Nephron (organoid): ENCODE measurements at regions not wholly inside any gene's neighbourhood (a gene's known extent, or its start where the extent isn't known, plus 50 kb on each side); places are given as distances from the start of the nearest gene placed in this dataset.
"Not testable (repeated sequence)": the region's sequence is repeated elsewhere in the genome, so short reads cannot be mapped to it uniquely, and the experiment has no call there.

ENCODE experiments used
- H3K27ac Mint-ChIP-seq, 3 experiments: 2 replicates each; pipeline ENCODE4 v1.8.0; 2020; ENCODE audit warnings: mixed read lengths in 3 of 3, mild to moderate bottlenecking in 2 of 3, moderate library complexity in 1 of 3
- H3K27me3 Mint-ChIP-seq: 2 replicates; pipeline ENCODE4 v1.8.0; 2021; ENCODE audit warnings: low read depth, mild to moderate bottlenecking, moderate library complexity, mixed read lengths
- H3K36me3 Mint-ChIP-seq: 2 replicates; pipeline ENCODE4 v1.8.0; 2020; ENCODE audit warnings: low read depth, mixed read lengths
- H3K4me1 Mint-ChIP-seq: 2 replicates; pipeline ENCODE4 v1.8.0; 2020; ENCODE audit warnings: mixed read lengths
- H3K4me3 Mint-ChIP-seq, 3 experiments: 2 replicates each; pipeline ENCODE4 v1.8.0; 2020; ENCODE audit warnings: mild to moderate bottlenecking in 3 of 3, mixed read lengths in 3 of 3, moderate library complexity in 2 of 3
- H3K9me3 Mint-ChIP-seq: 2 replicates; pipeline ENCODE4 v1.8.0; 2020; ENCODE audit warnings: mixed read lengths
- TF ChIP-seq, protein P1 (sequence below), 3 experiments: fragments of 200-600 bp; sonication (generic); IDR thresholded peaks; one replicate each; pipeline ENCODE4 v1.5.0; 2021; ENCODE audit warnings: antibody characterized with exemption in 3 of 3; ENCODE audit not compliant: unreplicated experiment in 3 of 3

DNA sequence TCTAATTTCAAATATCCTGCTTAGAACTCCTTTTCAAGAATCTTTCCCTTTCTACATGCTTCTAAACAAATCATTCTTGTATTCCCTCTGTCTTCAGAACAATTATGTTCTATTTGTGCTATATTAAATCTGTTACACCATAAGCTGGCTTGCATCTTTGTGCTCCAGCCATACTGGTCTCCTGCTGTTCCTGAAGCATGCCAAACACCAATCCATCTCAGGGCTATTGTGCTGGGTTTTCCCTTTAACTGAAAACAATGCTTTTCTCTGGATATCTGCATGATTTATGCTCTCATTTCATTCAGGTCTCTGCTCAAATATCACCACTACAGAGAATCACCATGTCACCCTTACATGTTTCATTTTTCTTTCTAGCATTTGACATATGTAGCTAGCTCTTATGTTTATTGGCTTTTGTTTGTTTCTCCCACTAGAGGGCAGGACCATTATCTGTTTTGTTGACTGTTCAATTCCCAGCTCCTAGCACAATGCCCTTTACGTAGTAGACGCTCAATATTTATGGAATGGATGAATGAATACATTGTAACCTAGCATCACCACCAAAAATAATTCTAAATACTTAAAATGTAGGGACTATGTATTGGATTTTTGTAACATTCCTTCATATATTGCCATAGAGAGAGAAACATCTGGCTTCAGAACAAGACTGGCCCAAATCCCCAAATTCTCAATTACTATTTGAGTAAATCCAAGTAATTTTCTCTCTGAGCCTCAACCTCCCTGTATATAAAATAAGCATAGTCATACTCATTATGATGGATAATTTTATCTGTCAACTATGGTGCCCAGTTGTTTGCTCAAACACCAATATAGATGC lies 302.0 kb upstream of the SYT1 start:
- H3K4me3 Mint-ChIP-seq = no peak overlapping the region
- no peaks in the 10 kb centered on the region for H3K27me3 Mint-ChIP-seq
- TF ChIP-seq, protein P1, sequence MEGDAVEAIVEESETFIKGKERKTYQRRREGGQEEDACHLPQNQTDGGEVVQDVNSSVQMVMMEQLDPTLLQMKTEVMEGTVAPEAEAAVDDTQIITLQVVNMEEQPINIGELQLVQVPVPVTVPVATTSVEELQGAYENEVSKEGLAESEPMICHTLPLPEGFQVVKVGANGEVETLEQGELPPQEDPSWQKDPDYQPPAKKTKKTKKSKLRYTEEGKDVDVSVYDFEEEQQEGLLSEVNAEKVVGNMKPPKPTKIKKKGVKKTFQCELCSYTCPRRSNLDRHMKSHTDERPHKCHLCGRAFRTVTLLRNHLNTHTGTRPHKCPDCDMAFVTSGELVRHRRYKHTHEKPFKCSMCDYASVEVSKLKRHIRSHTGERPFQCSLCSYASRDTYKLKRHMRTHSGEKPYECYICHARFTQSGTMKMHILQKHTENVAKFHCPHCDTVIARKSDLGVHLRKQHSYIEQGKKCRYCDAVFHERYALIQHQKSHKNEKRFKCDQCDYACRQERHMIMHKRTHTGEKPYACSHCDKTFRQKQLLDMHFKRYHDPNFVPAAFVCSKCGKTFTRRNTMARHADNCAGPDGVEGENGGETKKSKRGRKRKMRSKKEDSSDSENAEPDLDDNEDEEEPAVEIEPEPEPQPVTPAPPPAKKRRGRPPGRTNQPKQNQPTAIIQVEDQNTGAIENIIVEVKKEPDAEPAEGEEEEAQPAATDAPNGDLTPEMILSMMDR (IDR thresholded peaks at IDR 0.05; ENCODE audit: unreplicated experiment in 3 of 3) = peak; percentile 29 to 45 (median 33)
- H3K27ac Mint-ChIP-seq = peak overlapping the region; percentile 10 to 62 (median 62)
- H3K9me3 Mint-ChIP-seq = no peaks in the 10 kb centered on the region
- peaks cover 30% of the 10 kb centered on the region for H3K4me1 Mint-ChIP-seq
- H3K36me3 Mint-ChIP-seq = no peaks in the 10 kb centered on the region

GRCh38 chr12:78563826-78564225 lies 300.7 kb upstream of the SYT1 start:
- TF ChIP-seq, protein P1 (IDR thresholded peaks at IDR 0.05; ENCODE audit: unreplicated experiment in 3 of 3) = no peak
- Mint-ChIP-seq H3K27me3 (no peaks in the 10 kb centered on the region), H3K9me3 (no peaks in the 10 kb centered on the region), H3K4me1 (peaks cover 30% of the 10 kb centered on the region), H3K4me3 (no peak overlapping the region), H3K27ac (peak overlapping the region in 1 of 3 experiments; percentile 75), H3K36me3 (no peaks in the 10 kb centered on the region)

- TF ChIP-seq, protein P1 (IDR thresholded peaks at IDR 0.05; ENCODE audit: unreplicated experiment in 3 of 3) = no peak
- Mint-ChIP-seq H3K36me3 (no peaks in the 10 kb centered on the region), H3K4me3 (no peak overlapping the region), H3K4me1 (peaks cover 18% of the 10 kb centered on the region), H3K27me3 (no peaks in the 10 kb centered on the region), H3K27ac (no peak overlapping the region), H3K9me3 (no peaks in the 10 kb centered on the region)
These were observed 298.1 kb upstream of the SYT1 start for GRCh38 chr12:78566456-78566855.

DNA sequence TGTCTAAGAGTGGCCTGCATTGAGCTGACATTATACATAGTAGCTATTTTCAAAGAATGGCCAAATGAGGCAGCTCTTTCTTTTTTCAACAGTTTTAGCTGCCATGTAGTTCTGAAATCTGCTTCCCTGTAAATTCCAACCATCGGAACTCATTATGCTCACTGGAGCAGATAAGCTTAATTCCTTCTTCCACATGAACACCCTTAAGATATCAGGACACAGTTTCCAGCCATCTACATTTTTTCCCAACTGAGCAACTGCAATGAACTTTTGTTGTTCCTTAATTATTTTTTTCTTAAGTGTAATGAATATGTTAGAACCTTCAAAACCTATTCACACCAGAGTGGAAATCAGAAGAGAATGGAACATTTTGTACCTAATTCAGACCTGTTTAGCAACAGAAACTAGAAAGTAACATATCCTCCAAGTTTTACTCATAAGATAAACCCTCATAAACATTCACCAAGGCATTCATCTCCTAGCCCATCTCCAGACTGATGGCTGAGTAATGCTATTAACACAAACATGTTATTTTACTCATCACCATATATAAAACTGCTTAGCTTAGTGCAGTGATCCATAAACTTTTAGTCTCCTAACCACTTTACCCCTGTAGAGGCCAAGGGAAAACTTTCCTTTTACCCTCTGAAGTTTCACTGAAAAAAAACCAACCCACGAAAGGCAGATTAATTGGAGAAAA lies 296.1 kb upstream of the SYT1 start:
- TF ChIP-seq, protein P1 (IDR thresholded peaks at IDR 0.05; ENCODE audit: unreplicated experiment in 3 of 3) = no peak
- Mint-ChIP-seq H3K9me3 (no peaks in the 10 kb centered on the region), H3K4me3 (no peak overlapping the region), H3K4me1 (peaks cover 7% of the 10 kb centered on the region), H3K27me3 (no peaks in the 10 kb centered on the region), H3K27ac (peak overlapping the region; percentile 61 to 81 (median 79)), H3K36me3 (no peaks in the 10 kb centered on the region)

DNA sequence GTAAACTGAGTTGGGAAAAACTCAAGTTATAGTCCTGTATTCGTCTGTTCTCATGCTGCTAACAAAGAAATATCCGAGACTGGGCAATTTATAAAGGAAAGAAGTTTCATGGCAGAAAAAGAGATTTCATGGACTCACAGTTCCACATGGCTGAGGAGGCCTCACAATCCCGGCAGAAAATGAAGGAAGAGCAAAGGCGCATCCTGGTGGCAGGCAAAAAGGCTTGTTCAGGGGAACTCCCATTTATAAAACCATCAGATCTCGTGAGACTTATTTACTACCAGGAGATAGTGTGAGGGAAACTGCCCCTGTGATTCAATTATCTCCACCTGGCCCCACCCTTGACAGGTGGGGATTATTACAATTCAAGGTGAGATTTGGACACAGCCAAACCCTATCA lies 292.6 kb upstream of the SYT1 start:
- no peak overlapping the region for H3K4me3 Mint-ChIP-seq
- H3K27me3 Mint-ChIP-seq = no peaks in the 10 kb centered on the region
- H3K36me3 Mint-ChIP-seq = no peaks in the 10 kb centered on the region
- no peaks in the 10 kb centered on the region for H3K9me3 Mint-ChIP-seq
- TF ChIP-seq, protein P1 (IDR thresholded peaks at IDR 0.05; ENCODE audit: unreplicated experiment in 3 of 3) = no peak
- no peaks in the 10 kb centered on the region for H3K4me1 Mint-ChIP-seq
- no peak overlapping the region for H3K27ac Mint-ChIP-seq

- H3K27me3 Mint-ChIP-seq, H3K4me1 Mint-ChIP-seq, H3K36me3 Mint-ChIP-seq, H3K4me3 Mint-ChIP-seq, H3K9me3 Mint-ChIP-seq, H3K27ac Mint-ChIP-seq: not testable (repeated sequence)
These were observed 289.4 kb upstream of the SYT1 start for GRCh38 chr12:78575208-78575607.
